ENCODE measurements at regions not wholly inside any gene's neighbourhood (a gene's known extent, or its start where the extent isn't known, plus 50 kb on each side); places are given as distances from the start of the nearest gene placed in this dataset.

DNA sequence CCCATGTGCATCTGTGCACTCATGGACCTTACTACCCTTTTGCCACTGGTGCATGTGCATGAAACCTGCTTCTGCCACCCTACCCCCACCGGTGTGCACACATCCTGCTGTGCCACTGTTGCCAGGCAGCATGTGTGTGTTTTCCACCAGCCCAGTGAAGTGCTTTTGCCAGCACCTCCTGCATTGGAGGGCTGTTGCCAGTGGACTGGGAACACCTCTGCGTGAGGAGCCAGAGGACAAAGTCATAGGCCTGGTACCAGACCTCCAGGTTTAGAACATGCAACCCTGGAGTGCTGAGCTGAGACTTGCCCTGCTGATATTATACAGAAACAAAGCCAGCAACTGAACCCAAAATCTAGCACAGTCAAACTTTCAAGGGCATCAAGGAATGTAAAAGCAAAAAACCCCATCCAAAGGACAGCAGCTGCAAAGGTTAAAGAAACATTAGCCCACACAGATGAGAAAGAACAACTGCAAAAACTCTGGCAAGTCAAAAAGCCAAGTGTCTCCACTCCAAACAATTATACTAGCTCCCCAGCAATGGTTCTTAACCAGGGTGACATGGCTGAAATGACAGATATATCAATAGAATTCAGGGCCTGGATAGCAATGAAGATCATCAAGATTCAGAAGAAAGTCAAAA, 70.6 kb upstream of the PTPN3 start (continued):
- TF ChIP-seq, protein P1, sequence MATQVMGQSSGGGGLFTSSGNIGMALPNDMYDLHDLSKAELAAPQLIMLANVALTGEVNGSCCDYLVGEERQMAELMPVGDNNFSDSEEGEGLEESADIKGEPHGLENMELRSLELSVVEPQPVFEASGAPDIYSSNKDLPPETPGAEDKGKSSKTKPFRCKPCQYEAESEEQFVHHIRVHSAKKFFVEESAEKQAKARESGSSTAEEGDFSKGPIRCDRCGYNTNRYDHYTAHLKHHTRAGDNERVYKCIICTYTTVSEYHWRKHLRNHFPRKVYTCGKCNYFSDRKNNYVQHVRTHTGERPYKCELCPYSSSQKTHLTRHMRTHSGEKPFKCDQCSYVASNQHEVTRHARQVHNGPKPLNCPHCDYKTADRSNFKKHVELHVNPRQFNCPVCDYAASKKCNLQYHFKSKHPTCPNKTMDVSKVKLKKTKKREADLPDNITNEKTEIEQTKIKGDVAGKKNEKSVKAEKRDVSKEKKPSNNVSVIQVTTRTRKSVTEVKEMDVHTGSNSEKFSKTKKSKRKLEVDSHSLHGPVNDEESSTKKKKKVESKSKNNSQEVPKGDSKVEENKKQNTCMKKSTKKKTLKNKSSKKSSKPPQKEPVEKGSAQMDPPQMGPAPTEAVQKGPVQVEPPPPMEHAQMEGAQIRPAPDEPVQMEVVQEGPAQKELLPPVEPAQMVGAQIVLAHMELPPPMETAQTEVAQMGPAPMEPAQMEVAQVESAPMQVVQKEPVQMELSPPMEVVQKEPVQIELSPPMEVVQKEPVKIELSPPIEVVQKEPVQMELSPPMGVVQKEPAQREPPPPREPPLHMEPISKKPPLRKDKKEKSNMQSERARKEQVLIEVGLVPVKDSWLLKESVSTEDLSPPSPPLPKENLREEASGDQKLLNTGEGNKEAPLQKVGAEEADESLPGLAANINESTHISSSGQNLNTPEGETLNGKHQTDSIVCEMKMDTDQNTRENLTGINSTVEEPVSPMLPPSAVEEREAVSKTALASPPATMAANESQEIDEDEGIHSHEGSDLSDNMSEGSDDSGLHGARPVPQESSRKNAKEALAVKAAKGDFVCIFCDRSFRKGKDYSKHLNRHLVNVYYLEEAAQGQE (IDR thresholded peaks at IDR 0.05): no peak
- TF ChIP-seq MAFK (IDR thresholded peaks at IDR 0.05; ENCODE audit: partially characterized antibody): no peak

DNA sequence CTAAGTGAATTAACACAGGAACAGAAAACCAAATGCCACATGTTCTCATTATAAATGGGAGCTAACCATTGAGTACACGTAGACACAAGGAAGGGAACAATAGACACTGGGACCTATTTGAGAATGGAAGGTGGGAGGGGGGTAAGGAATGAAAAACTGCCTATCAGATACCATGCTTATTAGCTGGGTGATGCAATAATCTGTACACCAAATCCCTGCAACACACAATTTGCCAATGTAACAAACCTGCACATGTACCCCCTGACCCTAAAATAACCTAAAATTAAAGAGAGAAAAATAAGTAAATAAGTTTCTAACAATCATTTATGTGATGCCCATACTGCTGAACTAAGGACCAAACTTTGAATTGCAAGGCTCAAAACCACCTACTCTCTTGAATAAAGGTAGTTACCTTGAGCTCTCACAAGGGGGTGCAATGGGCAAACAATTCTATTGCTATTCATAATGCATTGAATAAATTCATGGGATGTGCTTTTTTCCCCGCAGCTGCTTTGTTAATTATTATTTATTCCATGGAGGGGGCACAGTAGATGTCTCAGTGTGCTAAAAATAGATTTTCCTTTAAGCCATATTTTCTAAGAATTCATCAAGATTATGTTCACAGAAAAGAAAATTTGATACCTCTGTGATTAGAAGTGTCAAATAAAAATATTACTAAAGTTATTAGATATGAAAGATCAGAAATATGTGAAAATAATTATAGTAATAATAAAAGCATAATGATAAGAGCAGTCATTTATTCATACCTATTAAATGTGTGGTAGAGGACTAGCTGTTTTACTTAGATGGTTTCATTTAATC, 76.2 kb upstream of the PTPN3 start:
- 1% methylated on average over 2 of the region's 2 CpGs for WGBS (ENCODE audit: missing lambda C conversion rate)
- CTCF ChIA-PET: interaction anchor here (0.5 to 4.0 kb wide), 54 partner anchors 8 to 645 kb away, joined by 3 to 38 read pairs (median 4); partner anchors contain the start of gene PALM2AKAP2
- Histone ChIP-seq H3K27ac (no peak overlapping the region), H3K4me1 (no peaks in the 10 kb centered on the region), H3K4me3 (no peak overlapping the region), H3K9me3 (no peaks in the 10 kb centered on the region), H3K4me2 (no peak overlapping the region)
- POLR2A ChIA-PET: interaction anchor here (1.1 kb wide), 1 partner anchor 244 kb away, joined by 3 read pairs; no protein-coding TSS in a partner anchor
- DNase-seq (ENCODE audit: low read depth in 1 of 2, low spot score in 1 of 2): peak; percentile 43 to 58
- TF ChIP-seq JUN (IDR thresholded peaks at IDR 0.05) (no peak), CEBPB (IDR thresholded peaks at IDR 0.05) (peak; percentile 15 to 30; a peak in 2 of 4 replicates), SMC3 (IDR thresholded peaks at IDR 0.05) (peak; percentile 88), RAD21 (conservative IDR thresholded peaks at IDR 0.05 in 1 of 2, IDR thresholded peaks at IDR 0.05 in 1 of 2) (peak; percentile 83 to 88), ESRRA (IDR thresholded peaks at IDR 0.05; ENCODE audit: borderline replicate concordance, low read length) (no peak)
- TF ChIP-seq, protein P2, sequence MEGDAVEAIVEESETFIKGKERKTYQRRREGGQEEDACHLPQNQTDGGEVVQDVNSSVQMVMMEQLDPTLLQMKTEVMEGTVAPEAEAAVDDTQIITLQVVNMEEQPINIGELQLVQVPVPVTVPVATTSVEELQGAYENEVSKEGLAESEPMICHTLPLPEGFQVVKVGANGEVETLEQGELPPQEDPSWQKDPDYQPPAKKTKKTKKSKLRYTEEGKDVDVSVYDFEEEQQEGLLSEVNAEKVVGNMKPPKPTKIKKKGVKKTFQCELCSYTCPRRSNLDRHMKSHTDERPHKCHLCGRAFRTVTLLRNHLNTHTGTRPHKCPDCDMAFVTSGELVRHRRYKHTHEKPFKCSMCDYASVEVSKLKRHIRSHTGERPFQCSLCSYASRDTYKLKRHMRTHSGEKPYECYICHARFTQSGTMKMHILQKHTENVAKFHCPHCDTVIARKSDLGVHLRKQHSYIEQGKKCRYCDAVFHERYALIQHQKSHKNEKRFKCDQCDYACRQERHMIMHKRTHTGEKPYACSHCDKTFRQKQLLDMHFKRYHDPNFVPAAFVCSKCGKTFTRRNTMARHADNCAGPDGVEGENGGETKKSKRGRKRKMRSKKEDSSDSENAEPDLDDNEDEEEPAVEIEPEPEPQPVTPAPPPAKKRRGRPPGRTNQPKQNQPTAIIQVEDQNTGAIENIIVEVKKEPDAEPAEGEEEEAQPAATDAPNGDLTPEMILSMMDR (IDR thresholded peaks at IDR 0.05): peak; percentile 77
- peak; percentile 18 for FAIRE-seq
- ATAC-seq: peak; percentile 85 to 88

DNA sequence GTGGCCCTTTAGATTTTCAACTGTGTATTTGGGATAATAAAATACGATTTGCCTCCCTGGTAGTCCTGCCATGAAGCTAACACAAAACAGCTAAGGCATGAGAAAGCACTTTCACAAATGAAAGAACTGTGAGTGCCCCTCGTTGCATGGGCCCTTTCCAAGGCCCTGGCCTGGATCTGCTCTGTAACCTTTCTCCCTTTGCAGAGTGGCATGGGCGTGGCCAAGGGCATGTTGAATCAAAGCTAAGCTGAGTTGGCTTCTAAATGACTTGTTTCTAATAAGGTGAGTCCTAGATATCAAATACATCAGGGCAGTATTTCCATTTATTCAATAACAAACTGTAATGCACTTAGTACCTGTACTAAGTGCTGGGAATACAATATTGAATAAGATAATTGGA, 78.7 kb upstream of the PTPN3 start:
- 5% methylated on average over 3 of the region's 3 CpGs for WGBS (ENCODE audit: missing lambda C conversion rate)
- Histone ChIP-seq H3K4me1 (no peaks in the 10 kb centered on the region), H3K4me2 (no peak overlapping the region), H3K9me3 (no peaks in the 10 kb centered on the region), H3K4me3 (no peak overlapping the region), H3K27ac (no peak overlapping the region)
- TF ChIP-seq, protein P3, sequence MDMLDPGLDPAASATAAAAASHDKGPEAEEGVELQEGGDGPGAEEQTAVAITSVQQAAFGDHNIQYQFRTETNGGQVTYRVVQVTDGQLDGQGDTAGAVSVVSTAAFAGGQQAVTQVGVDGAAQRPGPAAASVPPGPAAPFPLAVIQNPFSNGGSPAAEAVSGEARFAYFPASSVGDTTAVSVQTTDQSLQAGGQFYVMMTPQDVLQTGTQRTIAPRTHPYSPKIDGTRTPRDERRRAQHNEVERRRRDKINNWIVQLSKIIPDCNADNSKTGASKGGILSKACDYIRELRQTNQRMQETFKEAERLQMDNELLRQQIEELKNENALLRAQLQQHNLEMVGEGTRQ (IDR thresholded peaks at IDR 0.05): no peak
- no peak for TF ChIP-seq KDM1A (IDR thresholded peaks at IDR 0.05; ENCODE audit: low read depth)
- TF ChIP-seq, protein P4, sequence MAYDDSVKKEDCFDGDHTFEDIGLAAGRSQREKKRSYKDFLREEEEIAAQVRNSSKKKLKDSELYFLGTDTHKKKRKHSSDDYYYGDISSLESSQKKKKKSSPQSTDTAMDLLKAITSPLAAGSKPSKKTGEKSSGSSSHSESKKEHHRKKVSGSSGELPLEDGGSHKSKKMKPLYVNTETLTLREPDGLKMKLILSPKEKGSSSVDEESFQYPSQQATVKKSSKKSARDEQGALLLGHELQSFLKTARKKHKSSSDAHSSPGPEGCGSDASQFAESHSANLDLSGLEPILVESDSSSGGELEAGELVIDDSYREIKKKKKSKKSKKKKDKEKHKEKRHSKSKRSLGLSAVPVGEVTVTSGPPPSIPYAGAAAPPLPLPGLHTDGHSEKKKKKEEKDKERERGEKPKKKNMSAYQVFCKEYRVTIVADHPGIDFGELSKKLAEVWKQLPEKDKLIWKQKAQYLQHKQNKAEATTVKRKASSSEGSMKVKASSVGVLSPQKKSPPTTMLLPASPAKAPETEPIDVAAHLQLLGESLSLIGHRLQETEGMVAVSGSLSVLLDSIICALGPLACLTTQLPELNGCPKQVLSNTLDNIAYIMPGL (CRISPR knock-in tag; IDR thresholded peaks at IDR 0.05; ENCODE audit: borderline replicate concordance): no peak
- no peak for TF ChIP-seq CBX2 (IDR thresholded peaks at IDR 0.05; ENCODE audit: borderline replicate concordance, low read depth)
- ChIA-PET CTCF (no interaction called here), POLR2A (no interaction called here)
- FAIRE-seq (no peak), ATAC-seq (no peak), DNase-seq (ENCODE audit: low read depth in 1 of 2, low spot score in 1 of 2) (no peak)
